ENCODE measurements at regions not wholly inside any gene's neighbourhood (a gene's known extent, or its start where the extent isn't known, plus 50 kb on each side); places are given as distances from the start of the nearest gene placed in this dataset.

DNA sequence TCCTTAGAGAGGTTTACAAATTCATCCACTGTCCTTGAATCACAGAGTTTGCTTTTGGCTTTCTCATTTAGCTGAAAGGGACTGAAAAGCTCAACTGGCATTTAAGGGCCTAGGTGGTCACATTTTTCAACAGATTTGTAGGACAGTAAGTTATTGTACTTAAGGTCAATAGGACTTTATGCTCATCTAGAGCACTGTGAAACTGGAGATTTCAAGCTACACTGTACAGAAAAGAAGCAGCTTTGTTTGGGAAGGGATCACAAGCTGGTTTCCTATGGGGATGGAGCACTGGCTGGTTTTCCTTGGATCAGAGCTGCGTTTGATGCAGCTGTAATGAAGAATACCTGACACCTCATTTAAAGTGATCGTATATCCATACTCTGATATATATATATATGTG, 482.7 kb downstream of the FBXO15 start:
- Histone ChIP-seq H3K36me3 (ENCODE audit: control insufficient read depth in 1 of 2, insufficient read depth in 2 of 2, low read length in 2 of 2) (no peaks in the 10 kb centered on the region), H2AFZ (ENCODE audit: low read depth, low read length, poor library complexity, severe bottlenecking) (no peak overlapping the region), H3K9me2 (ENCODE audit: insufficient read depth) (no peaks in the 10 kb centered on the region), H3K27ac (ENCODE audit: low read depth, low read length) (no peak overlapping the region), H3K9me3 (ENCODE audit: control insufficient read depth in 1 of 2, insufficient read depth in 1 of 2, low read depth in 1 of 2, low read length in 2 of 2) (peaks cover 8 to 10% of the 10 kb centered on the region in 2 experiments; a peak in 2 of 4 replicates), H4K20me1 (ENCODE audit: insufficient read depth) (no peaks in the 10 kb centered on the region), H3K4me1 (ENCODE audit: control insufficient read depth in 1 of 2, insufficient read depth in 2 of 2, low read length in 2 of 2) (no peaks in the 10 kb centered on the region), H3K27me3 (ENCODE audit: insufficient read depth, low read length) (no peaks in the 10 kb centered on the region), H3K4me3 (replicated peaks in 1 of 2; ENCODE audit: low read depth in 1 of 2, low read length in 2 of 2) (no peak overlapping the region), H3K79me2 (ENCODE audit: insufficient read depth, low read length) (no peaks in the 10 kb centered on the region), H3K9ac (ENCODE audit: low read length) (no peak overlapping the region), H3K4me2 (ENCODE audit: low read length) (no peak overlapping the region)
- BruUV-seq (replicated peaks) = no TSS peak
- intact Hi-C loops (cut with micrococcal nuclease) = no loop called here
- no peak for ATAC-seq
- ChIA-PET RAD21 (ENCODE audit: low non-redundant PET in 1 of 2, low total read pairs in 2 of 2, uncharacterized antibody in 2 of 2, unreplicated experiment in 2 of 2) (no interaction called here), CTCF (no interaction called here), POLR2A (no interaction called here)
- no peak for DNase-seq (ENCODE audit: low read depth, low spot score)
- TF ChIP-seq YY1 (IDR thresholded peaks at IDR 0.05; ENCODE audit: extremely low read depth, insufficient replicate concordance, low read depth, low read length) = no peak
- TF ChIP-seq RAD21 (IDR thresholded peaks at IDR 0.05; ENCODE audit: low read depth) = no peak
- TF ChIP-seq EZH2phosphoT487 (IDR thresholded peaks at IDR 0.05; ENCODE audit: borderline replicate concordance) = no peak
- TF ChIP-seq SP1 (IDR thresholded peaks at IDR 0.05; ENCODE audit: low read depth) = no peak
- TF ChIP-seq EZH2 (IDR thresholded peaks at IDR 0.05) = no peak
- no peak for TF ChIP-seq EGR1 (IDR thresholded peaks at IDR 0.05; ENCODE audit: low read depth)
- no peak for TF ChIP-seq JUND (IDR thresholded peaks at IDR 0.05)
- no peak for TF ChIP-seq ELF1 (IDR thresholded peaks at IDR 0.05; ENCODE audit: borderline replicate concordance, low read depth)
- no peak for TF ChIP-seq SRF (IDR thresholded peaks at IDR 0.05; ENCODE audit: low read depth)
- TF ChIP-seq, protein P1, sequence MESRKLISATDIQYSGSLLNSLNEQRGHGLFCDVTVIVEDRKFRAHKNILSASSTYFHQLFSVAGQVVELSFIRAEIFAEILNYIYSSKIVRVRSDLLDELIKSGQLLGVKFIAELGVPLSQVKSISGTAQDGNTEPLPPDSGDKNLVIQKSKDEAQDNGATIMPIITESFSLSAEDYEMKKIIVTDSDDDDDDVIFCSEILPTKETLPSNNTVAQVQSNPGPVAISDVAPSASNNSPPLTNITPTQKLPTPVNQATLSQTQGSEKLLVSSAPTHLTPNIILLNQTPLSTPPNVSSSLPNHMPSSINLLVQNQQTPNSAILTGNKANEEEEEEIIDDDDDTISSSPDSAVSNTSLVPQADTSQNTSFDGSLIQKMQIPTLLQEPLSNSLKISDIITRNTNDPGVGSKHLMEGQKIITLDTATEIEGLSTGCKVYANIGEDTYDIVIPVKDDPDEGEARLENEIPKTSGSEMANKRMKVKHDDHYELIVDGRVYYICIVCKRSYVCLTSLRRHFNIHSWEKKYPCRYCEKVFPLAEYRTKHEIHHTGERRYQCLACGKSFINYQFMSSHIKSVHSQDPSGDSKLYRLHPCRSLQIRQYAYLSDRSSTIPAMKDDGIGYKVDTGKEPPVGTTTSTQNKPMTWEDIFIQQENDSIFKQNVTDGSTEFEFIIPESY (IDR thresholded peaks at IDR 0.05; ENCODE audit: extremely low read depth, insufficient replicate concordance, low read length) = no peak
- no peak for TF ChIP-seq FOSL1 (IDR thresholded peaks at IDR 0.05; ENCODE audit: low read depth)
- TF ChIP-seq, protein P2, sequence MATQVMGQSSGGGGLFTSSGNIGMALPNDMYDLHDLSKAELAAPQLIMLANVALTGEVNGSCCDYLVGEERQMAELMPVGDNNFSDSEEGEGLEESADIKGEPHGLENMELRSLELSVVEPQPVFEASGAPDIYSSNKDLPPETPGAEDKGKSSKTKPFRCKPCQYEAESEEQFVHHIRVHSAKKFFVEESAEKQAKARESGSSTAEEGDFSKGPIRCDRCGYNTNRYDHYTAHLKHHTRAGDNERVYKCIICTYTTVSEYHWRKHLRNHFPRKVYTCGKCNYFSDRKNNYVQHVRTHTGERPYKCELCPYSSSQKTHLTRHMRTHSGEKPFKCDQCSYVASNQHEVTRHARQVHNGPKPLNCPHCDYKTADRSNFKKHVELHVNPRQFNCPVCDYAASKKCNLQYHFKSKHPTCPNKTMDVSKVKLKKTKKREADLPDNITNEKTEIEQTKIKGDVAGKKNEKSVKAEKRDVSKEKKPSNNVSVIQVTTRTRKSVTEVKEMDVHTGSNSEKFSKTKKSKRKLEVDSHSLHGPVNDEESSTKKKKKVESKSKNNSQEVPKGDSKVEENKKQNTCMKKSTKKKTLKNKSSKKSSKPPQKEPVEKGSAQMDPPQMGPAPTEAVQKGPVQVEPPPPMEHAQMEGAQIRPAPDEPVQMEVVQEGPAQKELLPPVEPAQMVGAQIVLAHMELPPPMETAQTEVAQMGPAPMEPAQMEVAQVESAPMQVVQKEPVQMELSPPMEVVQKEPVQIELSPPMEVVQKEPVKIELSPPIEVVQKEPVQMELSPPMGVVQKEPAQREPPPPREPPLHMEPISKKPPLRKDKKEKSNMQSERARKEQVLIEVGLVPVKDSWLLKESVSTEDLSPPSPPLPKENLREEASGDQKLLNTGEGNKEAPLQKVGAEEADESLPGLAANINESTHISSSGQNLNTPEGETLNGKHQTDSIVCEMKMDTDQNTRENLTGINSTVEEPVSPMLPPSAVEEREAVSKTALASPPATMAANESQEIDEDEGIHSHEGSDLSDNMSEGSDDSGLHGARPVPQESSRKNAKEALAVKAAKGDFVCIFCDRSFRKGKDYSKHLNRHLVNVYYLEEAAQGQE (IDR thresholded peaks at IDR 0.05; ENCODE audit: low read depth) = no peak
- no peak for TF ChIP-seq POLR2A (IDR thresholded peaks at IDR 0.05; ENCODE audit: borderline replicate concordance, extremely low read depth, insufficient read depth, insufficient read length)
- TF ChIP-seq ZNF274 (IDR thresholded peaks at IDR 0.05; ENCODE audit: low read depth, low read length) = no peak
- TF ChIP-seq, protein P3, sequence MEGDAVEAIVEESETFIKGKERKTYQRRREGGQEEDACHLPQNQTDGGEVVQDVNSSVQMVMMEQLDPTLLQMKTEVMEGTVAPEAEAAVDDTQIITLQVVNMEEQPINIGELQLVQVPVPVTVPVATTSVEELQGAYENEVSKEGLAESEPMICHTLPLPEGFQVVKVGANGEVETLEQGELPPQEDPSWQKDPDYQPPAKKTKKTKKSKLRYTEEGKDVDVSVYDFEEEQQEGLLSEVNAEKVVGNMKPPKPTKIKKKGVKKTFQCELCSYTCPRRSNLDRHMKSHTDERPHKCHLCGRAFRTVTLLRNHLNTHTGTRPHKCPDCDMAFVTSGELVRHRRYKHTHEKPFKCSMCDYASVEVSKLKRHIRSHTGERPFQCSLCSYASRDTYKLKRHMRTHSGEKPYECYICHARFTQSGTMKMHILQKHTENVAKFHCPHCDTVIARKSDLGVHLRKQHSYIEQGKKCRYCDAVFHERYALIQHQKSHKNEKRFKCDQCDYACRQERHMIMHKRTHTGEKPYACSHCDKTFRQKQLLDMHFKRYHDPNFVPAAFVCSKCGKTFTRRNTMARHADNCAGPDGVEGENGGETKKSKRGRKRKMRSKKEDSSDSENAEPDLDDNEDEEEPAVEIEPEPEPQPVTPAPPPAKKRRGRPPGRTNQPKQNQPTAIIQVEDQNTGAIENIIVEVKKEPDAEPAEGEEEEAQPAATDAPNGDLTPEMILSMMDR (IDR thresholded peaks at IDR 0.05 in 2 of 3, conservative IDR thresholded peaks at IDR 0.05 in 1 of 3; ENCODE audit: borderline replicate concordance in 1 of 3, insufficient read depth in 1 of 3, low read depth in 2 of 3, low read length in 2 of 3) = no peak
- no peak for TF ChIP-seq CBX3 (IDR thresholded peaks at IDR 0.05; ENCODE audit: low read depth)
- no peak for TF ChIP-seq CEBPB (IDR thresholded peaks at IDR 0.05; ENCODE audit: low read depth)
